ENCODE measurements at regions not wholly inside any gene's neighbourhood (a gene's known extent, or its start where the extent isn't known, plus 50 kb on each side); places are given as distances from the start of the nearest gene placed in this dataset.
"Not testable (repeated sequence)": the region's sequence is repeated elsewhere in the genome, so short reads cannot be mapped to it uniquely, and the experiment has no call there.

- DNase-seq = no peak
Observed at GRCh38 chr13:90032313-90032712, 1315.2 kb upstream of the MIR17HG start.

DNA sequence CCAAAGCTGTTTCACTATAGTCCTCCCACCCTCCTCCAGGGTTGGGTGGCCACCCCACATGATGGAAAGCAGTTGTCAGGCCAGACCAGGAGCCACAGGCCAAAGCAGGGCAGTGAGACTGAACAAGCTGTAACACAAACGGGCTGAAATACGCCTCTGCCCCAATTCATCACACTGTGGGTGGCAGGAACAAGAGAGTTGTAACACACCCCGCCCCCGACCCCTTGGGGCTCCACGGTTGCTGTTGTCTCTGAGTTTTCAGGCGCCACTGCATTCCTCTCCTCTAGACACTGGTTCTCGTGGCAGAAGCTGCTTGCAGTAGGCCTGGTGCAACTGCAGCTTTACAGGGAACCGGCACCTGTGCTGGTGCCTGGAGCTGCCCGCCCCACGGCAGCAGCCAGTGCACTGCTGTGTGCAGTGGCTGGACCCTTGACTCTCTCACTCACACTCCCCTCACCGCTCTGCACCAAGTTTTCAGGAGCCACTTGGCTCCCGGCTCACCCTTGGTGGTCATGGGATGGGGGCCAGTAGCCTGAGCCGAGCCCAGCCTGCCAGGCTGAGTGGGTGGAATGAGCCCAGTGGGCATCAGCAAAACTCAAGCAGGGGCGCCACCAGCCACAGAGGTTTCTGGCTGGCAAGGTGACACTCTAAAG is 1314.5 kb upstream of the MIR17HG start:
- DNase-seq = no peak

DNA sequence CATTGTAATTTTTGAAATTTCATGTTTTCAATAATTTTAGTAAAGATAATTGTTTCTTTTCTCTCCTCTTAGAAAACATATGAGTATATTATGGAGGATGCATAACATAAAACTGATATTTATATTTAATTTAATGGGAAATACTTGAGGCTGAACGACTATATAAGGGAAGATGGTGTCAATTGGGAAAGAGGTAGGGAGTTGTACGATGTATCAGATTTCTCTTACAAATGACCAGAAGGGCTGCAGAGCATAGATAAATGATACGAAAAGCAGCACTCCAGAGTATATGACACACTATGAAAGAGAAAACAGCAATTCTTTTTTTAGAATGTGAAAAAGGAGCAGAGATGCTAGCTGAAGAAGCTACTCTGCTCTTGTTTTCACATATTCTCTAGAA is 1308.0 kb upstream of the MIR17HG start:
- DNase-seq = no peak

- DNase-seq = no peak
Observed at GRCh38 chr13:90047600-90047999, 1299.9 kb upstream of the MIR17HG start.

DNA sequence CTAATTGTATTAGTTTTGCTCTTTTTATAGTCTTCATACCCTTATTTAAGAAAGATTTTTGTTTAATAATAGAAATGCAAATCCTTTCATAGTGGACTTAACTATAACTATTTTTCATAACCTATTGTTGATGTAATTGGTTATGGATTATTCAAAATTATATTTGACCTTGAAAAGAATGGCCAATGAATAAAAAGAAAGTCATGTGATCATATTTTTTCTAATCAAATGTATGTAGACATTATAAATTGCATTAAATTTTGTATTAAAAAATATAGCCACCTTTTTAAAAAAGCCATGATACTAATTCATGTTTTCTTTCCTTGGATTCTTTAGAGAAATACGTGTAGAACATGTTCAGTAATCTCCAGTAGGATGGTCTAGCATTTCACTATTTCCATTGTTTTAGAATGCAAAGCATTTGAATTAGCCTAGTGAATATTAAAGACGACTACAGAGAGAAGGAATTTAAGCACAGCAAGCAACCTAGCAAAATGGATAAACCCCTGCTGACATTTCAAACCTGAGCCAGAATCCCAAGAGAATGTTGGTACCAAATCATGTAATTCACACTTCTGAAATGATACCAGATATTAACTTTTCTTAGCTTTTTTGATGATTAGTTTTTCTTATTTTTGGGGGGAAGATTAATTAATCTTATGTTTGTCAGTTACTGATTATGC is 1297.4 kb upstream of the MIR17HG start:
- no peak for DNase-seq

DNA sequence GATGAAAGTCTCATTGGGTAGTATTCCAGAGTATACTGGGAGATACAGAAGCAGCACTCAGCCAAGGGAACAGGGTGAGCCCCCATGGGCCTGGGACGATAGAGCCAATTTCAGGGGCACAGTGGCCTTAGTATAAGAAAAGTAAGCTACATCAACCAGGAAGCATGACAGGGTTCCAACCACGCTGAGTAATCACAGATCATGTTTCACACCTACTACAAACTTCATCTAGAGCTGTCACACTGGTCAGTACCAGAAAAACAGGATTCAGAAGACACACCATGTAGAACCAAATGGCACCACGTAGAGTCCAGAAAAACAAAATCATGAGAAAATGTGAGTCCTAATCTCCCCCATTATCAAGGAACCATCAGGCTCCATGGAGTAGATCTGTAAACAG is 1292.4 kb upstream of the MIR17HG start:
- no peak for DNase-seq

DNA sequence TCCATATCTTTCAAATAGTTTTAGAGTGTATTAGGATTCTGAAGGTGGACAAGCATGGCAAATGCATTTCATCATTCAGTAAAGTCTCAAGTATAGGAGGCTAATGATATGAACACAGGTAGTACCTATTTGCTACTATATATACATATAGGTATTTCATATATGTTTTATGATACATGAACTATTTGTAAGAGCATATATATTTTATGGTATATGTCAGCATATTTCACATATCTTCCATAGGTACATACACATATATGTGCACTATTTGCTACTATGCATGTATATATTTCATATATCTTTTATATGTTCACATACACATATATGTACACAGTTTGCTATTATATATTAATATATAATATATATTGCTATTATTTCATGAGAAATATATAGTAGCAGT is 1291.7 kb upstream of the MIR17HG start:
- no peak for DNase-seq

DNA sequence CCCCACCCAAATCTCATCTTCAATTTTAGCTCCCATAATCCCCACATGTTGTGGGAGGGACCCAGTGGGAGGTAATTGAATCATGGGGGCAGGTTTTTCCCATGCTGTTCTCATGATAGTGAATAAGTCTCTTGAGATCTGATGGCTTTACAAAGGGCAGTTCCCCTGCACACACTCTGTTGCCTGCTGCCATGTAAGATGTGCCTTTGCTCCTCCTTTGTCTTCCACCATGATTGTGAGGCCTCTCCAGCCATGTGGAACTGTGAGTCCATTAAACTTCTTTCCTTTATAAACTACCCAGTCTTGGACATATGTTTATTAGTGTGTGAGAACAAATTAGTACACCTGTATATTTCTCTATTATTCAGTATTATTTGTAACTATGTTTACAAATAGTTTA is 1283.3 kb upstream of the MIR17HG start:
- DNase-seq = not testable (repeated sequence)

DNA sequence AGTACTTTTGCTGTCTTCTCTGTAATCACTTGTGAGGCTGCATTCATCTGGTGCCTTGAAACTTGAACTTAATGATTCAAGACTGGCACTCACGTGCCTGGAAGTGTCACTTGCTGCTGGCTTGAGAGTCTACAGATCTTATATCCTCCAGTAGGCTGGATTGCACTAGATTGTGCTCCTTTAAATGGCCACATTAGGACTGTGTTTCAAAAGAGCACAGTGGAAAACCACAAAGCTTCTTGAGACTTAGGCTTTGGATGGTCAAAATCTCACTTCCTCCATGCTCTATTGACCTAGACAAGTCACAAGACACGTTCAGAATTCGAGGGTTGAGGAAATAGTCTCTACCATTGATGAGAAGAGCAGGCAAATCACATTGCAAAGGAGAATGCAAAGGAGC is 1278.8 kb upstream of the MIR17HG start:
- DNase-seq = peak; percentile 9

DNA sequence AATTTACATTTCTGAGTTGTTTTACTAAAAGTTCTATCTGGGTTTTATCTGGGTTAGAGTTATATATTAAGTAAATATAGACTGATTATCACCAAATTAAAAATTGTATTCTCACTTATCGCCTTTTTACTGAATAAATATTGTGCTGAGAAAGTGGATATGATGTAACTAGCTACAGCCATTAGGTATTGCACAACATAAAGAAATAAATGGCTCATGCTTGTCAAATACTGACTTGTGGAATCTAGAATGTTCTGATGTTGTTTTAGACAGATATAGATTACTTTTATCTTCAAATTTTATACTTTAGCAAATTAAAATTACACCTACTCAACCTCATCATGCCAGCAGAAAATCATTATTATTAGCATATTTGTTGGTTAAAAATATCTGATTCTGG is 1277.1 kb upstream of the MIR17HG start:
- no peak for DNase-seq

DNA sequence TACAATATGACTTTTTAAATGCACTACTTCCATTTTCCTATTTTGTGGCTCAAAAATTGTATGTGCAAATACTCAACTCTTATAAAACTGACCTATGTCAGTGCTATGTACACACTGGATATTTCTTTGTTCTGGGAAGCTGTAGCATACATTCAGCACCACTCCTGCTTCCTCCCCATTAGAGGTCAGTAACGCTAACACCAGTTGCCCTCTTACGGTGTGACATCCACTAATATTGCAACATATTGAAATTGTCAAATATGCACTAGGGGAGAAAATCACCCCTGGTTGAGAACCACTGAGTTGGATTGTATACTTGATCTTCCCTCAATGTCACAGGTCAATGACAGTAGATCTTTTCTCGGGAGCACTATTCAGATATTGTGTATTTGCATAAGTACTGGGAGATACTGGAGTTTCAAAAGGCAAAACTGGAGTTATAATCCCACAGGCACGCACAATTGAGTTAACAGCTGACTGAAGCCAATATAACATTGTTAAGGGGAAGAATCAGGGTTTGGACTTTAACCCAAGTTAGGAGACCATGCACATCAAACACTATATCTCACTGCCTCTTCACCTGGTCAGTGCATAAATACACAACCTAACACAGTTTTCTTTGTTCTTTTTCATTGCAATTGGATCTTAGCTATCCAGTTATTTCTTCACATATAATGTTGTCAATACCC is 1276.5 kb upstream of the MIR17HG start:
- DNase-seq = no peak

DNA sequence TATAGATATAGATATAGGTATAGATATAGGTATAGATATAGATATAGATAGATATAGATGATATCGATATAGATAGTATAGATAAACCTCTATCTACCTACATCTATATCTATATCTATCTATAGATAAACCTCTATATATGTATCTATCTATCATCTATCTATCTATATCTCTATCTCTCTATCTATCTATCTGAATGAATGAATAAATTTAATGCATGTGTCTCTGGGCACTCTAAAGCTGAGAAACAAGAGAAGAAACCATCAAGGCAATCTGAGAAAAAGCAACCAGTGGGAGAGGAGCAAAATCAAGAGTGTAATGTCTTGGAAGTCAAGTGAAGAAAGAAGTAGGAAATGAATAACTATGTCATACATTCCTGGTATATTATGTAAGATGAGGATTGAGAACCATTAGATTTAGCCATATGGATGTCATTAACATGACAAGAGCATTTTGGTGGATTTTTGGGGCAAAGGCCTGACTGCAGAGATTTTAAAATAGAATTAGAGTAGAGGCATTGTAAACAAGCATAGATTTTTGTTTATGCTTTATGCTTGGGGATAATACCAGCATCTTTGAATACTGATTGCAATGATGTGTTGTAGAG is 1262.7 kb upstream of the MIR17HG start:
- DNase-seq = no peak

DNA sequence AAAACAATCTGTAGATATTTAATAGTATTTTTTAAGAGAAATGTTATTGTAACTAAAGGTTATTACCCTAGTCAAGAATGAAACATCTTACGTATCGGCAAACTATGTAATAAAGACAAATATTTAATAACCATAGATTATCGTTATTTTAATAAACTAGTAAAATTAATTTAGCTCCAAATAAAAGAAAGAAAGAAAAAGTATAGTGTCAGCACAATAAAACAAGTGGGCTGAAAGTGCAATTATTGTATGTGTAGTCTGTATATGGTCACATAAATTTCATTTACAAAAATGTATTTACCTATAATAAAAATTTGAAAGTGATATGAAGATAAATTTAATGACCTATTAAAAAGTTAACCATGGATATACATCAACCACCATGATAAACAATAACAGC is 1258.4 kb upstream of the MIR17HG start:
- DNase-seq = no peak

DNA sequence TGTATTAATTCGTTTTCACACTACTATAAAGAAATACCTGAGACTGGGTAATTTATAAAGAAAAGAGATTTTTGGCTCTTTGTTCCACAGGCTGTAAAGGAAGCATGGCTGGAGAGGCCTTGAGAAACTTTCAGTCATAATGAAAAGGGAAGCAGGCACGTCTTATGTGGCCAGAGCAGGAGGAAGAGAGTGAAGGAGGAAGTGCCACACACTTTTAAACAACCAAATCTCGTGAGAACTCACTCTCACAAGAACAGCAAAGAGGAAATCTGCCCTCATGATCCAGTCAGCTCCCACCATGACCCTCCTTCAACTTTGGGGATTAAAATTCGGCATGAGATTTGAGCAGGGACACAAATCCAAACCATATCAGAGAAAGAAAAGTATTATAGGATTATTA is 1255.9 kb upstream of the MIR17HG start:
- no peak for DNase-seq

DNA sequence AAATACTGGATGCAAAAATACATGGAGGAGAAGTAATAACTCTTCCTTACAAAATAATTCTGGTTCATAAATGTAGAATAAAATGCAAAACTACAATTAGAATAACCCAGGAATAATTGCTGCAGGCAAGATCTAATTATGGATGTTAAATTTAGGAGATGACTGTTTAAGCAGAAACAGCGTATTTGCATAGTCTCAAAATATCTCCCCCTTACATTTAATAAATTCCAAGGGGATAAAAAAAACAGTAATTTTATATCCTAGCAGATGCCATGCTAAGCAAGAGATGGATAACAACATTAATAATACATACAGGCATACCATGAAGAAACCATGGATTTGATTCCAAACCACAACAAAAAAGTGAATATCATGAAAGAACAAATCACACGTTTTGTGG is 1253.1 kb upstream of the MIR17HG start:
- no peak for DNase-seq

DNA sequence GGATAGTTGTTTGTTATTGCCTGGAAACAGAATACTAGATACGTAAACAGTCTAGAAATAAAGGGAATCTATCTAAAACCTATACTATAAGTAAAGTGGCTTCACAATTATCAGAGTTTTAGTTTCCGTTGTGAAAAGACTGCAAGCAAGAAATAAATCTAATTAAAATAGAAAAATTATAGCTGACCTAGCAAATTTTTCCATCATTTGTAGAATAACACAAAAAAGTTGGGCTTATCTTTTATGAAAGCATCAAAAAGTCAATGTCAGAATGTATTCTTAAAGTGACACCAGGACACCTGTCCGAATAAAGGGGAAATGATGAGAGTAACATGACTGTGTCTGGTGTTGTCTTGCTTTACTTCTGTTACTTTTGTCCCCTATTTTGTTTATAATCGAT is 1248.9 kb upstream of the MIR17HG start:
- no peak for DNase-seq

GRCh38 chr13:90099847-90100246 is 1247.6 kb upstream of the MIR17HG start:
- no peak for DNase-seq

GRCh38 chr13:90103099-90103784 is 1244.2 kb upstream of the MIR17HG start:
- no peak for DNase-seq

- DNase-seq = no peak
Observed at GRCh38 chr13:90104764-90105163, 1242.7 kb upstream of the MIR17HG start.

DNA sequence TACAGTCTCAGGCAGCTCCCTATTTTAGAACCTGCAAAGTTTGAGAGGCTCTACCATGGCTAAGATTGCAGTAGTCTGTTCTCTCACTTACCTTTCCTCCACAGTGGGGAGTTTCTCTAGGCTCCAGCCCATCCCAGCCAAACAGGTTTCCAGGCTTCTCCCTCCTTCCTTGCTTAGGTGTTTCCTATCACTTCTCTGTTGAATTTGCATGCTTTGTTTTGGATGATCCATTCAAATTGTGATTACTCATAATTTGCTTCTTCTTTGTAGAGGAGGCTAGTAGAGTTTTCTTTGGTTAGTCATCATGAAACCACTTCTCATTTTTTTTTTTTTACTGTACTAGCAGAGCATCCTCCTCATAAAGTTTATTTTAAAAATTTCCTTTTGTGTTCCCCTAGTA is 1242.2 kb upstream of the MIR17HG start:
- DNase-seq = no peak

- no peak for DNase-seq
Observed at GRCh38 chr13:90105849-90106496, 1241.5 kb upstream of the MIR17HG start.

DNA sequence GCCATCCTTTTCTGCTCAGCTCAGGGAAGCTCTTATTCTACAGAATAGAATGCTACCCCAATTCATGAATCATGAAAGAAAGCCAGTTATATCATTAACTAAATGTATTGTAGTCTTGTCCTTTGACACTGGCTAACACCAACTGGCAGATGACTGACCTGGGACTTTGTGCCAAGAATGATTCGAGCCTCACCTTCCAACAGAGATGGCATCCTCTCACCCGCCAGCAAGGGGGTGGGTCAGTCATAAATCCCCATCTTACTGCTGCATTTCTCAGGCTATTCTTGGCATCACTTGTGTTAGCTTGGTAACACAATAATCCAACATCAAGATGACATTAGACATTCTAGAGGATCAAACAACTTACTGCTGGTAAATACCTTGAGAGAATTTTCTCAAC is 1239.8 kb upstream of the MIR17HG start:
- no peak for DNase-seq

- no peak for DNase-seq
Observed at GRCh38 chr13:90108547-90108946, 1238.9 kb upstream of the MIR17HG start.

Data from DMS79 (cell line).